K562 (cell line): ENCODE measurements at regions not wholly inside any gene's neighbourhood (a gene's known extent, or its start where the extent isn't known, plus 50 kb on each side); places are given as distances from the start of the nearest gene placed in this dataset.

Experiments used
- ATAC-seq: fragments of 200-7000 bp; cut with Tn5 transposase; 3 replicates; pipeline ENCODE4 v1.9.1; 2020; ENCODE audit warnings: moderate library complexity
- BruUV-seq: library from RNA; stranded (reverse); fragments of 400-500 nt; replicated peaks from 2 replicates; lab custom pipeline; 2021; lab: Mats Ljungman, UMichigan
- CTCF ChIA-PET: fragments of 300-600 bp; formaldehyde crosslinking; extraction: SDS; loops from one replicate; lab custom pipeline; 2021; ENCODE audit warnings: low intra/inter-chr PET ratio; lab: Yijun Ruan, JAX
- POLR2A ChIA-PET: fragments of 300-600, 350-650 bp; sonication (Branson Sonifier 250); formaldehyde crosslinking; extraction: SDS; loops from one replicate; lab custom pipeline; 2021; ENCODE audit warnings: antibody characterized with exemption, inconsistent platforms; lab: Yijun Ruan, JAX
- DNase-seq, 4 experiments: peaks; one replicate each; pipeline versions ENCODE4 v3.0.0 to v3.0.0-alpha.2; 2011 to 2018; ENCODE audit warnings: low spot score in 3 of 4, mixed read lengths in 3 of 4; ENCODE audit errors: extremely low read depth in 1 of 4
- FAIRE-seq: peaks from 2 replicates; lab custom pipeline; 2011; peaks lifted over from hg19 to GRCh38; lab: Jason Lieb, UNC
- H2AFZ ChIP-seq: 2 replicates; pipeline ENCODE4 v1.6.0; 2011; ENCODE audit warnings: low read depth, low read length, control low read depth, inconsistent platforms
- H3K27ac ChIP-seq: fragments of 200-600 bp; 3 replicates; pipeline ENCODE4 v1.8.0; 2011; ENCODE audit warnings: low read depth, mild to moderate bottlenecking, control low read depth, inconsistent platforms, low read length, moderate library complexity, mixed read lengths; ENCODE audit errors: extremely low read depth
- H3K27me3 ChIP-seq, 2 experiments: fragments of 300-600 bp in 1 of 2; 2 replicates in 1 of 2; 3 replicates in 1 of 2; pipeline versions ENCODE4 v1.6.0 to v1.8.0; 2011; ENCODE audit warnings: inconsistent platforms in 2 of 2, low read length in 2 of 2, mild to moderate bottlenecking in 1 of 2, mixed read lengths in 1 of 2, moderate library complexity in 1 of 2; ENCODE audit not compliant: control insufficient read depth in 2 of 2, insufficient read depth in 2 of 2
- H3K36me3 ChIP-seq: fragments of 300-600 bp; 3 replicates; pipeline ENCODE4 v1.8.0; 2011; ENCODE audit warnings: mild to moderate bottlenecking, low read length, inconsistent platforms; ENCODE audit not compliant: control insufficient read depth, insufficient read depth
- H3K4me1 ChIP-seq, 2 experiments: fragments of 200-600 bp in 1 of 2; replicated peaks in 1 of 2; 2 replicates in 1 of 2; 3 replicates in 1 of 2; pipeline versions ENCODE4 v1.5.1 to v1.8.0; 2011; ENCODE audit warnings: inconsistent platforms in 2 of 2, low read length in 2 of 2, mild to moderate bottlenecking in 1 of 2, mixed read lengths in 1 of 2, moderate library complexity in 1 of 2; ENCODE audit not compliant: control insufficient read depth in 2 of 2, insufficient read depth in 2 of 2
- H3K4me2 ChIP-seq: 2 replicates; pipeline ENCODE4 v1.6.1; 2011; ENCODE audit warnings: low read length, control low read depth, inconsistent platforms, mixed read lengths; ENCODE audit not compliant: insufficient read depth
- H3K4me3 ChIP-seq: fragments of 200-600 bp; sonication (generic), shearing (Covaris generic); 2 replicates; pipeline ENCODE4 v1.5.1; 2016; ENCODE audit warnings: control low read depth, inconsistent platforms
- H3K79me2 ChIP-seq: fragments of 200-600 bp; 3 replicates; pipeline ENCODE4 v1.8.0; 2011; ENCODE audit warnings: low read length, inconsistent platforms; ENCODE audit not compliant: control insufficient read depth, insufficient read depth
- H3K9ac ChIP-seq, 2 experiments: 2 replicates each; pipeline versions ENCODE4 v1.6.0 to v1.6.1; 2011; ENCODE audit warnings: low read depth in 2 of 2, low read length in 2 of 2, control low read depth in 1 of 2, inconsistent platforms in 1 of 2, mild to moderate bottlenecking in 1 of 2, mixed read lengths in 1 of 2; ENCODE audit not compliant: insufficient read depth in 1 of 2
- H3K9me1 ChIP-seq: one replicate; pipeline ENCODE4 v1.6.0; 2011; ENCODE audit warnings: inconsistent platforms, mild to moderate bottlenecking, low read length, moderate library complexity; ENCODE audit not compliant: control insufficient read depth, insufficient read depth
- H3K9me3 ChIP-seq: replicated peaks from 2 replicates; pipeline ENCODE4 v1.5.1; 2011; ENCODE audit warnings: low read depth, low read length, inconsistent platforms; ENCODE audit not compliant: control insufficient read depth, insufficient read depth
- H4K20me1 ChIP-seq: replicated peaks from 2 replicates; pipeline ENCODE4 v1.6.1; 2011; ENCODE audit warnings: low read length, inconsistent platforms, mixed read lengths; ENCODE audit not compliant: control insufficient read depth, insufficient read depth
- BCOR ChIP-seq: fragments of 450-650 bp; IDR thresholded peaks from 2 replicates; pipeline ENCODE4 v1.6.1; 2016
- E4F1 ChIP-seq: fragments of 250-450 bp; sonication (Bioruptor Pico); IDR thresholded peaks from 2 replicates; pipeline ENCODE4 v1.5.0; 2021; ENCODE audit warnings: mild to moderate bottlenecking, borderline replicate concordance
- HMG20A ChIP-seq: fragments of 450-650 bp; formaldehyde crosslinking; conservative IDR thresholded peaks from 2 replicates; pipeline ENCODE4 v1.4.0; 2020; ENCODE audit warnings: mild to moderate bottlenecking, mixed read lengths
- HNRNPUL1 ChIP-seq: fragments of 200-400 bp; formaldehyde crosslinking; IDR thresholded peaks from 2 replicates; pipeline ENCODE4 v1.6.1; 2017; ENCODE audit warnings: low read length
- KAT7 ChIP-seq: sonication (generic); formaldehyde crosslinking; IDR thresholded peaks from 2 replicates; pipeline ENCODE4 v1.8.0; 2022; ENCODE audit warnings: missing genetic modification reagents, mild to moderate bottlenecking, borderline replicate concordance
- MCM2 ChIP-seq: fragments of 450-650 bp; IDR thresholded peaks from 2 replicates; pipeline ENCODE4 v1.6.1; 2017; ENCODE audit warnings: low read depth, mild to moderate bottlenecking
- MECOM ChIP-seq: fragments of 250-450 bp; sonication (Bioruptor Pico); IDR thresholded peaks from 2 replicates; pipeline ENCODE4 v1.8.0; 2022; ENCODE audit warnings: inconsistent platforms
- PCBP1 ChIP-seq: fragments of 200-400 bp; formaldehyde crosslinking; IDR thresholded peaks from 2 replicates; pipeline ENCODE4 v1.6.1; 2018; ENCODE audit warnings: mild to moderate bottlenecking, low read depth, low read length; ENCODE audit not compliant: poor library complexity, severe bottlenecking
- RBM25 ChIP-seq: fragments of 200-400 bp; formaldehyde crosslinking; IDR thresholded peaks from 2 replicates; pipeline ENCODE4 v1.6.1; 2018; ENCODE audit warnings: low read length, low read depth, moderate library complexity; ENCODE audit not compliant: severe bottlenecking
- XRCC5 ChIP-seq: fragments of 200-400 bp; formaldehyde crosslinking; IDR thresholded peaks from 2 replicates; pipeline ENCODE4 v1.6.1; 2017; ENCODE audit warnings: low read depth, mild to moderate bottlenecking, low read length
- ZFP30 ChIP-seq: fragments of 250-450 bp; sonication (Bioruptor Pico); IDR thresholded peaks from 2 replicates; pipeline ENCODE4 v1.8.0; 2022; ENCODE audit warnings: moderate library complexity, mild to moderate bottlenecking, inconsistent platforms, borderline replicate concordance
- ZNF121 ChIP-seq: sonication (generic); formaldehyde crosslinking; conservative IDR thresholded peaks from 2 replicates; pipeline ENCODE4 v1.8.0; 2022; ENCODE audit warnings: missing genetic modification reagents
- ZNF695 ChIP-seq: fragments of 450-650 bp; formaldehyde crosslinking; IDR thresholded peaks from 2 replicates; pipeline ENCODE4 v1.4.0; 2020; ENCODE audit warnings: mild to moderate bottlenecking, moderate library complexity
- WGBS: fragments of 100-300 bp; shearing (Covaris generic); methylation state at CpG from one replicate; pipeline ENCODE4 v1.1.6; 2016; ENCODE audit warnings: low coverage, mixed read lengths; ENCODE audit not compliant: insufficient coverage; ENCODE audit errors: missing lambda C conversion rate; 5-methylcytosine and 5-hydroxymethylcytosine counted together
- in situ Hi-C: fragments of 300-500 bp; cut with MboI; formaldehyde crosslinking; loops from 4 replicates; pipeline ENCODE4 v1.15.0; 2018; ENCODE audit warnings: inconsistent platforms, mixed read lengths
- intact Hi-C: fragments of 100-400 bp; cut with micrococcal nuclease; formaldehyde crosslinking; loops from 2 replicates; pipeline ENCODE4 v1.14.2; 2022

GRCh38 chr9:115980976-115981375 lies 172.6 kb upstream of the PAPPA start (continued):
- no peak for TF ChIP-seq E4F1
- no peak for TF ChIP-seq HNRNPUL1

- H3K79me2 ChIP-seq, result no peaks in the 10 kb centered on the region
- in situ Hi-C loops, result no loop called here
- H3K27me3 ChIP-seq, result no peaks in the 10 kb centered on the region
- H3K9me1 ChIP-seq, result no peaks in the 10 kb centered on the region
- no peak for FAIRE-seq
- ChIA-PET POLR2A (no interaction called here), CTCF (no interaction called here)
- TF ChIP-seq ZNF695 (no peak), HMG20A (CRISPR knock-in tag) (no peak), RBM25 (no peak), XRCC5 (no peak), KAT7 (CRISPR knock-in tag) (no peak), MCM2 (no peak), MECOM (no peak), ZFP30 (no peak), ZNF121 (CRISPR knock-in tag) (no peak), BCOR (no peak), PCBP1 (no peak)
- DNase-seq, result no peak
- H2AFZ ChIP-seq, result no peak overlapping the region
- H3K27ac ChIP-seq, result no peak overlapping the region
- no peak for ATAC-seq
- no peaks in the 10 kb centered on the region for H3K4me1 ChIP-seq
- WGBS, result 1% methylated on average over 6 of the region's 6 CpGs
- H4K20me1 ChIP-seq, result no peaks in the 10 kb centered on the region
- no peak overlapping the region for H3K4me3 ChIP-seq
- H3K9me3 ChIP-seq, result no peaks in the 10 kb centered on the region; the same call in 1 of the 2 replicates
- H3K4me2 ChIP-seq, result no peak overlapping the region
- intact Hi-C loops, result no loop called here
- no TSS peak for BruUV-seq
- H3K9ac ChIP-seq, result no peak overlapping the region
- no peaks in the 10 kb centered on the region for H3K36me3 ChIP-seq
These were observed 170.2 kb upstream of the PAPPA start for GRCh38 chr9:115983366-115983765.
